ENCODE measurements at regions not wholly inside any gene's neighbourhood (a gene's known extent, or its start where the extent isn't known, plus 50 kb on each side); places are given as distances from the start of the nearest gene placed in this dataset.

GRCh38 chr15:95594496-95594895 is 736.0 kb upstream of the NR2F2 start:
- DNase-seq: no peak

DNA sequence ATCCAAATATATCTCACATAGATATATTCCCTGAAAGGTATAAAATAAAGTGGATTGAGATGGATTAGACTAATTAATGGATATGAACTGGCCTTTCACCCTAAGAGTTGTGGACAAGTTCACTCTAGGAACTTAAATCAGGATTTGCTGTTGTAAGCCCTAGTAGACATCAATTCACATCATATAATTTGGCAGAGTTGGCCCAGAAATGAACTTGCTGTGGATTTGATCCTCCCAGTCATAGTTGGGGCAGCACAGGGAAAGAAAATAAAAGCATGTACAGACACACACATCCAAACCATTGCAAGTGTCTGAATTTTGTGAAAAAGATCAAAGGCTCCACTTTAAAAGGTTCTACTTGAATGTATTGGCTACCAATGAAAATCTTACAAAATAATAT is 734.7 kb upstream of the NR2F2 start:
- DNase-seq: no peak

- no peak for DNase-seq
Measured at GRCh38 chr15:95596496-95596895, 734.0 kb upstream of the NR2F2 start.

DNA sequence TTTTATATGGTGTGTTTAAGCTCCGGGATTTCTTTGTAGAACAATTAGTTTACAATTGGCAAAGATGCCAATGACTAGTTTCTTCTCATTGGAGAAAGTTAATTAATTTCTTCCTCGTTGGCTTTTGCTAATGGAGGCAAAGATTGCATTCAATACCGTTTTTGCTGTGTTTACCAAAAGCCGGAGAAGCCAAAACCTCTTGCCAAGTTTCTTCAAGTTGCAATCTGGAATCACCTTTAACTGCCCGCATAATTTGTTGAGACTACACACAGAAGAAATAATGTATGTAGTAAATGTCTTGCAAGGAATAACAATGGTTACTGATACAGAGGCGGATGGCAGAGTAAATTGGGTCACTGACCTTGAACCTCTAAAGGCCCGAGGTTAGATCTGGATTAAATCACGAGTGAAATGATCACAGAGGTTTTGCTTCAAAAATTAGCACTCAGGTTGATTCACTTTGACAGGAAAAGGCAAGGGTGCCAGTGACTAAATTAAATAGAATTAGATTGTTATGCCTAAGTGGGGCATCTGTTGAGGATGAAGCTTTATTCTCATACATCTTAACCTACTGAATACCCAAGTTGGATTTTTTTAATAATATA is 732.1 kb upstream of the NR2F2 start:
- DNase-seq: no peak

- DNase-seq: no peak
Measured at GRCh38 chr15:95600367-95600766, 730.1 kb upstream of the NR2F2 start.

DNA sequence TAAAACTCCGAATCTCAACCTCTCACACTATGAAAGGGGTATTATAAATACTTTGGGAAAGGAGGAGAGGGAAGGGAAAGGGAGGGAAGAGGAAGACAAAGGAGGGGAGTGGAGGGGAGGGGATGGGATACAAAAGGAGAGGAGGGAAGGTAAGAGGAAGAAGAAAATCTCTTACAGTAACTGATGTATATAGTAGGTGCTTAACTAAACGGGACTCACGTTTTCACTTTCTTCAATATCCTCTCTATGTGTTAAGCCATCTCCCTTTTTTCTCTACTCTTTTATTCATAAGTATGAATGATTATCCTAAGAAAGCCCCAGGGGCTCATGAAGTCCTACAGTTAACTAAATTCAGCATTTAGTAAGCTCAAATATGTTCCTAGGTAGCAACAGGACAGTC is 729.6 kb upstream of the NR2F2 start:
- no peak for DNase-seq

GRCh38 chr15:95601525-95601924 is 729.0 kb upstream of the NR2F2 start:
- DNase-seq: no peak

GRCh38 chr15:95603802-95604201 is 726.7 kb upstream of the NR2F2 start:
- no peak for DNase-seq

- no peak for DNase-seq
Measured at GRCh38 chr15:95604634-95605036, 725.9 kb upstream of the NR2F2 start.

GRCh38 chr15:95605098-95605497 is 725.4 kb upstream of the NR2F2 start:
- DNase-seq: no peak

DNA sequence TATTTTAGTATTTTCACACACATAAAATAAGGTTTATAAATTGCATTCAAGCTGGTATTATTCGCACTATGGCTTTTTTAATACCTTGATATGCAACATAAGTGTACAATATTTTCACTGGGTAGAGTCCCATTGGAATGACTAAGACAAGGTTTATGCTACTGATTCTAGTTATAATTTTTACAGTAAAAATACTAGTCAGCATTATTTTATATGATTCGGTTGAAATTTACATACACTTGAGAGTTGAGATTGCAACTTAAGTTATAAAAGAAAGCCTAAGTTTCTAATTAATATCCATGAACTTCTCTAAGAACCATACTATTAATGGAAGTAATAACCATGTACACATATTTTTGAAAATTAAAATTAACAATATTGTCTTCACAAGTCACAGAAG is 723.9 kb upstream of the NR2F2 start:
- no peak for DNase-seq

- no peak for DNase-seq
Measured at GRCh38 chr15:95608371-95608770, 722.1 kb upstream of the NR2F2 start.

DNA sequence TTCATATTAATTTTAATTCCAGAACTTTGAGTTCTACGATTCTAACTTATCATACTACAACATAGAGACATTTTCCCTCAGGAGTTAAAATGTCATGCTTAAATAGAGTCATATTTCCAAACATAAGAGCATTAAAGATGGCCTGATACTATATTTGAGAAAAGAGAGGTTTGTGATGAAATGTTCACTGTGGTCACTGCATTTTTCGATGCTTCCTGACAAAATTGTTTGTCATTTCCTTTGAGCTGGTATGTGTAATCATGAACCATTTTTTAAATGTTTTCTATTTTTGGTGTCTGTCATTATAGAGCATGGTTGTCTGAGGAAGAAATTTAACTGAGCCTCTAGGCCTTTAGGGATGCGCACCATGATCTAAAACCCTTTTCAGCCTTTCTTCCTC is 721.4 kb upstream of the NR2F2 start:
- DNase-seq: no peak

- no peak for DNase-seq
Measured at GRCh38 chr15:95610945-95611344, 719.6 kb upstream of the NR2F2 start.

DNA sequence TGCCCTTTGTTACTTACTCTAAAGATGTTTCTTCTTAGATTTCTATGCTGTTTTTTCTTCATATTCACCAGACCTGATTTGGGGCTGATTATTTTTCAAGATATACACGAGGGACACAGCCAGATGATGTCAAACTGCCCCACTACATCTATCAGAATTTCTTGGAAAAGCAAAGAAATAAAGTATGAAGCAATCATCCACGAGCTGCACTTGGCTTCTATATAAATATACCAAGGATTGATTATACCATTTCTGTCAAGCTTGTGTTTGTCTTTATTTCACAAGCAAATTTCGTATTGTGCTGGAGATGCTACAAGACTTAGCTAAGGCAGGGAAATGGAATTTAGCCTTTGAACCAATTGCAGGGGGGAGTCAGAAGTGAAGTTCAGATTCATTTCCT is 715.1 kb upstream of the NR2F2 start:
- DNase-seq: no peak

- DNase-seq: no peak
Measured at GRCh38 chr15:95616306-95616705, 714.2 kb upstream of the NR2F2 start.

DNA sequence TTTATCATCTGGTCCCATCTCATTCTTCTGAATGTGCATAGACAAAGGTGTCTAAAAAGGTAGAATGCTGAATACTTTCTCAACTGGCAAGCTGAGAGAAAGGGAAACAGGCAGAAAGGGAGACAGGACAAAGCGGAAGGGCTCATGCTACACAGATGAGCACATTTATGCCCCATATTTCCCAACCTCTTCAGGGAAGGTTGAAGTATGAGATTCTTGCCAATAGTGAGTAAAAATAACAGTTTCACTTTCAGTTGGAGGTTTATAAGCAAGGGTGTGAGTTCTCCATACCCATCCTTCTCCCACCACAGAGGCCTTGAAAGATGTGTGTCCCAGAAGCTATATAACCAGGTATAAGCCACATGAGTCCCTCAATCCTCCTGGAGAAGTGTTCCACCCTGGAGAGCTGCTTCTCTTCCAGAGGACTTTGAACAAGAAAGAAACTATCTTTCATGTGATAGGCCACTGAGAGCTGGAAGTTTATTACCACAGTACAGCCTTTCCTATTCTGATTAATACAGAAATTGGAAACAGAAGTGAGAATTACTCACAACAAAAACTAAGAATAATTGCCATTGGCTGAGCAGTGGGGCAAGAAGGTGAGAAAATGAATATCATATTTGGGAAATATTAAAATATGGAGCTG is 709.4 kb upstream of the NR2F2 start:
- no peak for DNase-seq

DNA sequence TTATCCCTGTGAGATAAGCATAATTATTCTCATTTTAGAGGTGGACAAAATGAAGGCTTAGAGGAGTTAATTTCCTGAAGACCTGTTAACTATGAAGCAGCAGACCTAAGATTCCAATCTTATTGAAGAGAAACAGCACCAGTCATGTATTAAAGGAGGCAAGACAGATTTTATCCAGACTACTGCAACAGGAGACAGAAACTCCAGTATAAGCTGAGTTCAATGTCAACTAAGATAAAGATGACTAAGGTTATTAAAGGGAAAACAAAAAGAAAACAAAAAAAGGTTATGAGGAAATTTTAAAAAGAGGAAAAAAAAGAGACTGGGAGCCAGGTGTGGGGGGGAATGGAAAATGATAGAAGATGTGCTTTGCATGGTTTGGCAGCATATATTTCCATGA is 707.7 kb upstream of the NR2F2 start:
- no peak for DNase-seq

DNA sequence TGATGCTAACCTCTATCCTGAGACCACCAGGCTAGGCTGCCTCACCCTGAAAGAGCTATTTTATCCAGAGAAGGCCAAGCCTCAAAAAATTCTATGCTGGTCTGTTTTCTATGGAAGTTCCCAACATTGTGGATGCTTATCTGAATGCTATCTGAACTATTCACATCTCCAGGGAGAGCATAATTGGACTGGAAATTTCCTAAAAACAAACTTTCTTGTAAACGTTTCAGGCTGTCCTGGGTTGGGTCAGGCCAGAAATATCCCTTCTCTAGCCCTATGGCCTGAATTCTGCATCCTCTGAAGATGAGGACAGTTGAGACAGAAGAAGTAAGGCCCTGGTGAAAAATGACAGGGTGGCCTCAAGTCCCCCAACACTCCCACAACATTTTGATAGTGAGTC is 706.4 kb upstream of the NR2F2 start:
- no peak for DNase-seq

GRCh38 chr15:95624616-95625361 is 705.7 kb upstream of the NR2F2 start:
- DNase-seq: no peak

GRCh38 chr15:95626501-95627361 is 703.8 kb upstream of the NR2F2 start:
- DNase-seq: no peak

DNA sequence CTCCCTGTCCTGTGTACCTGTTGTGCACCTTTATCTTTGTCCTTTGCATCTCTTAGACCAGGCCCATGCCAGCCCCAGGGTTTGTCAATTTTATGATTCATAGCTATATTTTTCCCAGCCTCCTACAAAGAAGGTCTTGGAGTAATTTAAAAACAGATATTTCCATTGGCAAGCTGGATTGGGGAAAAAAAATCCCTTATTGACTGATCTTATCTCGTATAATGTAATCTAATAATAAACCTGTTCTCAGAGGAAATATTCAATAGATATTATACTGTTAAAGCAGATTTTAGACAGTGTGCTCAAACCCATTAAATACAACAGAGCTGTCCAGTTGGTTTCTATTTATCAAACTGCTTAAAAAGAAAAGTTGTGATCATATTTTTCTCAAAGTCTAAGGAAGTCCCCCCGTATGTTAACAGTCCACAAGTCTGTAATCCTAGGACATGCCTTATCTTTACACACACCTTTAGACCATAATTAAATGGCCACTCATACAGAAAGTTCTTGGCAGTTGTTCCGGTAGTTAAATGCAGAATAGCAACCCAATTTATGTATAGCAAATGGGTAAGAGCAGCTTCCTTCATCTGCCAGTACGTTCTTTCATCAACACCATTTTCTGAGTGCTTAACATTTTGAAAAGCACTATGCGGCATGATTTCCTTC is 700.9 kb upstream of the NR2F2 start:
- no peak for DNase-seq

DNA sequence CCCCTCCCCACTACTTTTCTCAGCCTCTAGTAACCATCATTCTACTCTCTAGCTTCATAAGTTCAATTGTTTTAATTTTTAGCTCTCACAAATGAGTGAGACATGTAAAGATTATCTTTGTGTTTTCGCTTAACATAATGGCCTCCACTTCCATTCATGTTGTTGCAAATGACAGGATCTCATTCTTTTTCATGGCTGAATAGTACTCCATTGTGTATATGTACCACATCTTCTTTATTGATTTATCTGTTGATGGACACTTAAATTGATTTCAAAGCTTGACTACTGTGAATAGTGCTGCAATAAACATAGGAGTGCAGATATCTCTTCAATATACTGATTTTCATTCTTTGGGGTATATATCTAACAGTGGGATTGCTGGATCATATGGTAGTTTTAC is 699.8 kb upstream of the NR2F2 start:
- DNase-seq: no peak

All from NCI-H146 (cell line).